MM.1S (cell line): ENCODE measurements at regions not wholly inside any gene's neighbourhood (a gene's known extent, or its start where the extent isn't known, plus 50 kb on each side); places are given as distances from the start of the nearest gene placed in this dataset.

Experiments used
- DNase-seq: peaks from one replicate; pipeline ENCODE4 v3.0.0-alpha.2; 2015
- H2AFZ ChIP-seq: fragments of 300-600 bp; sonication (generic); 2 replicates; pipeline ENCODE4 v1.6.0; 2016; ENCODE audit warnings: antibody characterized with exemption, low read length
- H3F3A ChIP-seq: fragments of 300-600 bp; sonication (generic); 2 replicates; pipeline ENCODE4 v1.6.1; 2016; ENCODE audit warnings: mild to moderate bottlenecking, antibody characterized with exemption, low read length, moderate library complexity, mixed read lengths; ENCODE audit not compliant: insufficient read depth
- H3K27ac ChIP-seq: fragments of 300-600 bp; sonication (generic); 2 replicates; pipeline ENCODE4 v1.5.1; 2016; ENCODE audit warnings: mild to moderate bottlenecking, low read length
- H3K27me3 ChIP-seq: fragments of 300-600 bp; sonication (generic); replicated peaks from 2 replicates; pipeline ENCODE4 v1.6.0; 2016; ENCODE audit warnings: low read length; ENCODE audit not compliant: insufficient read depth
- H3K36me3 ChIP-seq: fragments of 300-600 bp; sonication (generic); replicated peaks from 2 replicates; pipeline ENCODE4 v1.6.1; 2016; ENCODE audit warnings: mild to moderate bottlenecking, low read length, mixed read lengths; ENCODE audit not compliant: insufficient read depth
- H3K4me1 ChIP-seq: fragments of 300-600 bp; sonication (generic); 2 replicates; pipeline ENCODE4 v1.6.1; 2016; ENCODE audit warnings: low read length, mixed read lengths
- H3K4me2 ChIP-seq: fragments of 300-600 bp; sonication (generic); 2 replicates; pipeline ENCODE4 v1.6.0; 2016; ENCODE audit warnings: low read depth, low read length
- H3K4me3 ChIP-seq: fragments of 300-600 bp; sonication (generic); 2 replicates; pipeline ENCODE4 v1.5.1; 2016; ENCODE audit warnings: low read length, mixed read lengths
- H3K79me2 ChIP-seq: fragments of 300-600 bp; sonication (generic); 2 replicates; pipeline ENCODE4 v1.6.1; 2016; ENCODE audit warnings: mixed run types, low read length, mixed read lengths
- H3K9ac ChIP-seq: fragments of 300-600 bp; sonication (generic); 2 replicates; pipeline ENCODE4 v1.6.1; 2016; ENCODE audit warnings: low read length, mixed read lengths
- H3K9me2 ChIP-seq: fragments of 300-600 bp; sonication (generic); replicated peaks from 2 replicates; pipeline ENCODE4 v1.6.1; 2016; ENCODE audit warnings: mild to moderate bottlenecking, low read length, mixed read lengths; ENCODE audit not compliant: insufficient read depth
- H3K9me3 ChIP-seq: fragments of 300-600 bp; sonication (generic); replicated peaks from 2 replicates; pipeline ENCODE4 v1.6.1; 2016; ENCODE audit warnings: mild to moderate bottlenecking, low read length, mixed read lengths; ENCODE audit not compliant: insufficient read depth
- H4K20me1 ChIP-seq: fragments of 300-600 bp; sonication (generic); 2 replicates; pipeline ENCODE4 v1.6.1; 2016; ENCODE audit warnings: mild to moderate bottlenecking, low read length, moderate library complexity, mixed read lengths; ENCODE audit not compliant: insufficient read depth
- CTCF ChIP-seq: fragments of 300-600 bp; sonication (generic); IDR thresholded peaks from 2 replicates; pipeline ENCODE4 v1.5.1; 2016; ENCODE audit warnings: antibody characterized with exemption, low read length, mixed read lengths
- EZH2 ChIP-seq: fragments of 300-600 bp; sonication (generic); optimal IDR thresholded peaks from 2 replicates; pipeline ENCODE3; 2017; ENCODE audit warnings: low read depth, mild to moderate bottlenecking, antibody characterized with exemption, low read length, mixed read lengths
- EZH2phosphoT487 ChIP-seq: fragments of 300-600 bp; sonication (generic); IDR thresholded peaks from 2 replicates; pipeline ENCODE4 v1.6.1; 2018; ENCODE audit warnings: antibody characterized with exemption, low read length

- no peaks in the 10 kb centered on the region for H3K36me3 ChIP-seq
- H3K9me3 ChIP-seq = no peaks in the 10 kb centered on the region
- no peaks in the 10 kb centered on the region for H3K27me3 ChIP-seq
- H3K4me1 ChIP-seq = no peaks in the 10 kb centered on the region
- H3F3A ChIP-seq = no peaks in the 10 kb centered on the region
- TF ChIP-seq EZH2phosphoT487 (no peak), CTCF (no peak), EZH2 (no peak)
- no peak overlapping the region for H3K4me2 ChIP-seq
- H3K4me3 ChIP-seq = no peak overlapping the region
- no peaks in the 10 kb centered on the region for H3K79me2 ChIP-seq
- H3K9me2 ChIP-seq = no peaks in the 10 kb centered on the region
- H4K20me1 ChIP-seq = no peaks in the 10 kb centered on the region
- no peak for DNase-seq
- H3K27ac ChIP-seq = no peak overlapping the region
- H3K9ac ChIP-seq = no peak overlapping the region
- no peak overlapping the region for H2AFZ ChIP-seq
Measured at GRCh38 chr5:6856653-6857052, 143.4 kb downstream of the TENT4A start.

- Histone ChIP-seq H3K79me2 (no peaks in the 10 kb centered on the region), H3K4me3 (no peak overlapping the region), H3K9ac (no peak overlapping the region), H3K36me3 (no peaks in the 10 kb centered on the region), H4K20me1 (no peaks in the 10 kb centered on the region), H3K4me1 (no peaks in the 10 kb centered on the region), H3K9me2 (no peaks in the 10 kb centered on the region), H3F3A (no peaks in the 10 kb centered on the region), H3K27me3 (no peaks in the 10 kb centered on the region), H3K27ac (no peak overlapping the region), H3K4me2 (no peak overlapping the region), H3K9me3 (no peaks in the 10 kb centered on the region), H2AFZ (no peak overlapping the region)
- TF ChIP-seq EZH2phosphoT487 (no peak), EZH2 (no peak)
- DNase-seq = no peak
Measured at GRCh38 chr5:6858419-6858818, 145.2 kb downstream of the TENT4A start.

- no peaks in the 10 kb centered on the region for H3K79me2 ChIP-seq
- H3K4me1 ChIP-seq = no peaks in the 10 kb centered on the region
- H3K4me3 ChIP-seq = no peak overlapping the region
- DNase-seq = no peak
- H3F3A ChIP-seq = no peaks in the 10 kb centered on the region
- H3K9me3 ChIP-seq = no peaks in the 10 kb centered on the region
- H3K9ac ChIP-seq = no peak overlapping the region
- no peak overlapping the region for H3K4me2 ChIP-seq
- no peaks in the 10 kb centered on the region for H4K20me1 ChIP-seq
- H2AFZ ChIP-seq = no peak overlapping the region
- H3K27me3 ChIP-seq = no peaks in the 10 kb centered on the region
- TF ChIP-seq EZH2phosphoT487 = no peak
- no peak for TF ChIP-seq EZH2
- no peak for TF ChIP-seq CTCF
- H3K27ac ChIP-seq = no peak overlapping the region
- no peaks in the 10 kb centered on the region for H3K9me2 ChIP-seq
- H3K36me3 ChIP-seq = no peaks in the 10 kb centered on the region
Measured at GRCh38 chr5:6859023-6859422, 145.8 kb downstream of the TENT4A start.

GRCh38 chr5:6859951-6860638, 146.9 kb downstream of the TENT4A start:
- DNase-seq = no peak
- no peak overlapping the region for H3K4me2 ChIP-seq
- no peak overlapping the region for H3K27ac ChIP-seq
- no peak overlapping the region for H2AFZ ChIP-seq
- no peaks in the 10 kb centered on the region for H3K9me3 ChIP-seq
- no peaks in the 10 kb centered on the region for H3K4me1 ChIP-seq
- H3K27me3 ChIP-seq = no peaks in the 10 kb centered on the region
- no peak overlapping the region for H3K4me3 ChIP-seq
- H3F3A ChIP-seq = no peaks in the 10 kb centered on the region
- H3K36me3 ChIP-seq = no peaks in the 10 kb centered on the region
- no peaks in the 10 kb centered on the region for H3K79me2 ChIP-seq
- TF ChIP-seq EZH2 (no peak), CTCF (no peak), EZH2phosphoT487 (no peak)
- H4K20me1 ChIP-seq = no peaks in the 10 kb centered on the region
- H3K9me2 ChIP-seq = no peaks in the 10 kb centered on the region
- no peak overlapping the region for H3K9ac ChIP-seq
